ENCODE measurements at regions not wholly inside any gene's neighbourhood (a gene's known extent, or its start where the extent isn't known, plus 50 kb on each side); places are given as distances from the start of the nearest gene placed in this dataset.
"Not testable (repeated sequence)": the region's sequence is repeated elsewhere in the genome, so short reads cannot be mapped to it uniquely, and the experiment has no call there.

DNA sequence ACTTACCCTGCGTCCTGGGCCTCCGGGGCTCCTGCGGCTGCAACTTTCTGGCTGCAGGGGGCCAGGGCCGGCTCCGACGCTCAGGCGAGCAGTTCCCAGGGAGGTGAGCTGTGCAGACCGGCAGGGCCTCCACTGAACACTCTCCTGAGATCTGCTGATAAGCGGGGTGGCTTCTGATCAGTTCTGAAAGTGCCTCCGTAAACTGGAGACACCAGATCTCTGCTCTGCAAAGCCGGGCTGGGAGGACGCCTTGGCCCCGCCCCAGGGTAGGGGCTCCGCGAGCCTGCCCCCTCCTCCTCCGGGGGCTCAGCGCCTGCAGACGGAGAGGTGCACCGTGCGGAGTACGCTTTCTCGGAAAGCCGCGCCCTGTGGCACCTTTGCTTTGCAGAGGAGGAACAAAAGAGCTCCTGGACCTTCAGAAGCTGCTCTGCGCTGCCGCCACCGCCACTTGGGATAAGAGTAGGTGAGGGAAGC is 141.3 kb upstream of the VKORC1L1 start:
- DNase-seq (ENCODE audit: low spot score) = peak; percentile 32

DNA sequence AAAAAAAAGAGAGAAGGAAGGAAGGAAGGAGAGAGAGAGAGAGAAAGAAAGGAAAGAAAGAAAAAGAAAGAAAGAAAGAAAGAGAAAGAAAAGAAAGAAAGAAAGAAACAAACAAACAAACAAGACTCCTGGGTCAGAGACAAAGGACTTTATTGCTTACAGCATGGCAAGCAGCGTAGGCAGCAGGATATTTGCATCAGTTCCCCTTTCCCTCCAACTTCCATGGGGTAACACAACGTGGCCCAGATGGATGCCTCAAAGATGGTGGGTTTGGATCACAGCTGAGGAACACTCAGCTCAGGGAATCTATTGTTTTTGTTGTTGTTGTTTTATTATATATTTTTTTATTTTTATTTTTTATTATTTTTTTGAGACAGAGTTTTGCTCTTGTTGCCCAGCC is 128.5 kb upstream of the VKORC1L1 start:
- no peak for DNase-seq (ENCODE audit: low spot score)

DNA sequence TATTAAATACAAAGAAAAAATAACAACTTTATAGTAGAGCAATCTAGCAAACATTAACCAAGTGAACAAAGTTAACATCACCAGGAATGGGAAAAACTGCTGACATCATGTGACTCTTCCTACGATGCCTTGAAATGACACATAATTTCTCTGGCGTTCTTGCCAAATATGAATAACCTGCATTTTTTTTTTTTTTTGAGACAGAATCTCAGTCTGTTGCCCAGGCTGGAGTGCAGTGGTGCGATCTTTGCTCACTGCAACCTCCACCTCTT is 126.5 kb upstream of the VKORC1L1 start:
- DNase-seq (ENCODE audit: low spot score) = no peak

DNA sequence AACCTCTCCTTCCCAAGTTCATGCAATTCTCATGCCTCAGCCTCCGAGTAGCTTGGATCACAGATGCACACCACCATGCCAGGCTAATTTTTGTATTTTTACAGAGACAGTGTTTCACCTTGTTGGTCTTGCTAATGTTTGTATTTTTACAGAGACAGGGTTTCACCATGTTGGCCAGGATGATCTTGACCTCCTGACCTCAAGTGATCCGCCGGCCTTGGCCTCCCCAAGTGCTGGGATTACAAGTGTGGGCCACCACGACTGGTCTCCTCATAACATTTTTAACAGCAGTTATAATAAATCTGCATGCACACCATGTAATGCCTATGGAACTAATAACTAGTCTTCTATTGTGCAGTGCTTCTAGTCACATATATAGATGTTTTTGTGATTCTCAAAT is 123.8 kb upstream of the VKORC1L1 start:
- DNase-seq (ENCODE audit: low spot score) = no peak

DNA sequence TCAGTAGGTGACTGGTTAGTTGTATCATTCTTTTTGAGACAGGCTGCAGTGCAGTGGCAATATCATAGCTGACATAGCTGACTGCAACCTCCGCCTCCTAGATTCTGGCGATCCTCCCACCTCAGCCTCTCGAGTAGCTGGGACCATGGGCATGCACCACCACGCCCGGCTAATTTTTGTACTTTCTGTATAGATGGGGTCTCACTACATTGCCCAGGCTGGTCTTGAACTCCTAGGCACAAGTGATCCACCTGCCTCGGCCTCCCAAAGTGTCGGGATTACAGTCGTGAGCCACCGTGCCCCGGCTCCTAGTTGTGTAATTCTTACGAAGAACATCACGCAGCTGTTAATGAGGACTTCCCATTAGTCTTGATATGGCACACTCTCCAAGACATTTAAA is 123.4 kb upstream of the VKORC1L1 start:
- DNase-seq (ENCODE audit: low spot score) = no peak

DNA sequence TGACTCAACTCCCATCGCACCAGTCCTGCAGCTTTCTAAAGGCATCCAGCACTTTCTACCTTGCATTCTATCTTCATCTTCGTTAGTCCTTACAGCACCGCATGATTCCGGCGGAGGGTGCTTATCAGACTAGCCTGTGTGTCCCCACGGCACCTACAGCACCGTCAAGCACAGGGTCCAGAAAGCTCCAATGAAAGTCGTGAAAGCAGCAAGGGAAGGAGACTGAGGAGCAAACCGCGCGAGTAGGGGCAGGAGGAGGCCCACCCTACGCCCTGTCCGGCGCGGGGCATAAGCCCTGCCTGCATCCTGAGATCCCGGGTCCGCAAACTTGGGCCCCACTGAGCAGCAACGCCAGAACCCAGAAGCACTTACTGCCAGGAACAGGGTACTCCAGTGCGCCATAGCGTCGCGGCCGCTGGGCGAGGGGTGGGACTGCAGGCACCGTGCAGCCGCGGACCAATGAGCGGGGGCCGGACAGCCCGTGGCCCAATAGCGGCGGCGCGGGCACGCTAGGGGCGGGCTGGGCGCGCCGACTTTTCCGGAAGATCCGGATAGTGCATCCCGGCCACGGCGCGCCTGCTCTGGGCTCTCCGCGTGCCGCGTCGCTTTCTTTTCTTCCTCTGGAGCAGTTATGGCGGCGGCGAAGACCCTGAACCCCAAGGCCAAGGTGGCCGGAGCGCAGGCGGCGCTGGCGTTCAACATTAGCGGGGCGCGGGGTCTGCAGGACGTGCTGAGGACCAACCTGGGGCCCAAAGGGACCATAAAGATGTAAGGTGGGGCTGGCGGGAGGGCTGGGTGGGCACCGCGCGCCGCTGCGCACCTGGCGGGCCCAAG is 122.1 kb upstream of the VKORC1L1 start:
- DNase-seq (ENCODE audit: low spot score) = peak; percentile 94

DNA sequence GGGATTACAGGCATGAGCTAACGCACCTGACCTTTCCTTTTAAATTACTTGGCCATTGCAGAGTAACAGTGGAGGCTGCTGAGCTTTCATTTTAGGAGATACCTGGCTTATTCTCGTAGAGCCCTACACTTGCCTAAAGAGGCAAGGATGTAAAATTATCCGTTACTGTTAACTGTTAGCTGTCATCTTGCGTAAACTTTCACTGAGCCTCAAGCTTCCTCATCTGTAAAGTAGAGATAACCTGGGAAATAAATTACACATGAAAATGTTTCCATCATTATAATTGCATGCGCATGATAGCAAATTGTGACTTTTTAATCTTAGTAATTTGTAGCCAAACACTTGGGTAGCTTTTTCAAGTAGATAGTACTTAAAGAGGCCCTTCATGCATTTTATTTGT is 118.8 kb upstream of the VKORC1L1 start:
- not testable (repeated sequence) for DNase-seq (ENCODE audit: low spot score)

DNA sequence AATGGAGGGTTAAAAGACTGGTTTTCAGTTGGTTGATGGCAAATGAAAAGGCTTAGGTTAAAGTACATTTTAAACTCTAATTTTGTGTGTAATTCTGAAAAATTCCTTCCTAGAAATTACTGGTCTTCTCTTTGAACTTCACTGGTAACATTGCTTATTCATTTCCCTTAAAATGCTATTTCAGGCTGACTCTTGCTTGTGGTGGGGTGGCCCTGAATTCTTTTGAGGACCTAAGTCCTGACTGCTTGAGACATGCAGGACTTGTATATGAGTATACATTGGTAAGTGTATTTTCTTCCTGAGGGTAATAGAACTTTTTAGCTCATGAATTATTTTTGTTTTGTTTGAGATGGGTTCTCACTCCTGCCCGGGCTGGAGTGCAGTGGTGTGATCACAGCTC is 113.9 kb upstream of the VKORC1L1 start:
- DNase-seq (ENCODE audit: low spot score) = not testable (repeated sequence)

DNA sequence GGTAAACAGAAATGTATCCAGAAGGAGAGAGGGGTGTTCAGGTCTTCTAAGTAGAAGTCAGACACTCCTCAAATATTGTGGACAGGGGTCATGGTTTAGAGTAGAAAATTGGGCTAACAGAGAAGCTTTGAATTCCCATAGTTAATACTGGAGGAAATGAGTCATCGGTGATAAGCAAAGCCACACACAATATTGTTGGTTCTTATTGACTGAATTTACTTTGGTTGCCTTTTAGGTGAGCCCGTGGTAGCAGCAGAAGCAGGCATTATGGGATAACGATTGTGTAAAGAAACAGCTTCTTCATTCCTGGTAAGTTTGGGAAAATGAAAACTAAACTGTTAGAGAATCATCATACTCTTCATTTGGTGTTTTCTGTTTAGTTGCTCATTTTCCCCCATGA is 110.2 kb upstream of the VKORC1L1 start:
- not testable (repeated sequence) for DNase-seq (ENCODE audit: low spot score)

DNA sequence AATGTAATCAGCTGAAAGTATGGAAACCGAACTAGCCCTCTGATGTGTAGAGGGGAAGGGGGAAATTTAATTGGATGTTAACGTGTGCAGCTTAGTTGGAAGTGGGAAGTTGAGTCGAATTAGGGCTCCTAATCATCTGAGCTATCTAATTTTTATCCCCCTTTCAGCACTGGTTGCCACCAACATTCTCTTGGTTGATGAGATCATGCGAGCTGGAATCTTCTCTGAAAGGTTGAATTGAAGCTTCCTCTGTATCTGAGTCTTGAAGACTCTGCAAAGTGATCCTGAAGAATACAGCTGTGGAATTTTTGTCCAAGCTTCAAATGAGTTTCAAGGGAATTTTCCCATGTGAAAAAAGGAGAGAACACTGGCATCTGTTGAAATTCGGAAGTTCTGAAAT is 109.8 kb upstream of the VKORC1L1 start:
- not testable (repeated sequence) for DNase-seq (ENCODE audit: low spot score)

DNA sequence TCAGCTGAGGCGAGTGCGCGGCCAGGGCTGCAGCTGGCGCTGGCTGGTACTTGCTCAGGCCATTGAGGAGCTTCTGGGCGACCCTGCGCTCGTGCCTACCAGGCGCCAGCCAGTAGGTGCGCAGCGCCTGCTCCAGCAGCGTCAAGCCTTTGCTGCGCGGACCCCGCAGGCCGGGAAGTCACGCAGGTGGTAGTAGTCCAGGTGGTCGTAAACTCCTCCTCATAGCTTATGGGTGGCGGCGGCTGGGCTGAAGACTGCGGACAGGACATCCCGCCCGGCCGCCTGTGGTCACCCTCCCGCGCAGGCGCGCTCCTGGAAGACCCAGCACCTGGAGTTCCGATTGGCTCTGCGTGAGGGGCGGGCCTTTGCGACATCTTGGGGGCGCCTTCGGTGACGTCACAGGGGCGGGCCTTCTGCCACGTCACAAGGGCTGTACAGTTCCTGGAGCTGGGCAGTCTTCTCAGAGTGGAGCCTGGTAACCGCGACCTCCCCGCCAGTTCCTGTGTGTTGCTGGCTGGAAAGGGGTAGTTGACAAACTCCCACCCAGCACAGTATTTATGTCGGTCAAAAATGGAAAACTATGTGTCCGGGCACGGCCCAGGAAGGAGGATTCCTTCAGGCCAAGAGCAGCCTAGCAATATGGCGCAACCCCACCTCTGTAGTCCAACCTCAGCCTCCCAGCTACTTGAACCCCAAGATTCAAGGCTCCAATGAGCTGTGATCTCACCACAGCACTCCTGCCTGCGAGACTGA is 102.2 kb upstream of the VKORC1L1 start:
- DNase-seq (ENCODE audit: low spot score) = peak; percentile 96

DNA sequence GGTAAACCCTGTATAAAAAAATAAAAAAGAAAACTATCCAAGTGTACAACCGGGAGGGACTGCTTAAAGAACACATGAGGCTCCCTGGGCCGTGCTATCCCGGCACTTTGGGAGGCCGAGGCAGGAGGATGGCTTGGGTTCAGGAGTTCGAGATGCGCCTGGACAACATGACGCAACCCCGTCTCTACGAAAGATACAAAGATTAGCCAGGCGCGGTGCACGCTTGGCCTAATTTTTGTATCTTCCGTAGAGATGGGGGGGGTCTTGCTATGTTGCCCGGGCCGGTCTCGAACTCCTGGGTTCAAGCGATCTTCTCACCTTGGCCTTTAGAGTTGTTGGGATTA is 101.7 kb upstream of the VKORC1L1 start:
- DNase-seq (ENCODE audit: low spot score) = not testable (repeated sequence)

DNA sequence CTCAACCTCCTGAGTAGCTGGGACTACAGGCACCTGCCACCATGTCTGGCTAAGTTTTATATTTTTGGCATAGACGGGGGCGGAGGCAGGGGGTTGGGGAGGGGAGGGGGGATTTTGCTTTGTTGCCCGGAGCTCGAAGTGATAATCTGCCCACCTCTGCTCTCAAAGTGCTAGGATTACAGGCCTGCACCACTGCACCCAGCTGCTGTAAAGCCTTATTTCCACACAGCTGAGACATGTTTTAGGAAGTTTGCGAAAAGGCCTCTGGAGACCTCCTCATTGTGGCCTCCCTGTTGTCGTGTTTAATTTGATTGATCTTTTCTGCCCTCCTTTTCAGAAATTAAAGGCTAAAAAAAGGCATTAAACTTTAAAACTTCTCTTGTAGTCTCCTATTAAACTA is 96.2 kb upstream of the VKORC1L1 start:
- not testable (repeated sequence) for DNase-seq (ENCODE audit: low spot score)

DNA sequence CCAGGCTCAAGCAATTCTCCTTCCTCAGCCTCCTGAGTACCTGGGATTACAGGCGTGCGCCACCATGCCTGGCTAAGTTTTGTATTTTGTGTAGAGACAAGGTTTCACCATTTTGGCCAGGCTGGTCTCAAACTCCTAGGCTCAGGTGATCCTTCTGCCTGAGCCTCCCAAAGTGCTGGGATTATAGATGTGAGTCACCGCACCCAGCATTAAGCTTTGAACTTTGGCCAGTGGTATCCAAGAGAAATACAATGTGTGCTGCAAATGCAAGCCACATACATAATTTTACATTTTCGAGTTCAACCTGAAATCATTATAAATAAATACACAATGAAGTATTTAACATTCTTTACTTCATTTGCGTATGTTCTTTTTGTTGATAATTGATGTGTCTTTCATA is 82.9 kb upstream of the VKORC1L1 start:
- not testable (repeated sequence) for DNase-seq (ENCODE audit: low spot score)

DNA sequence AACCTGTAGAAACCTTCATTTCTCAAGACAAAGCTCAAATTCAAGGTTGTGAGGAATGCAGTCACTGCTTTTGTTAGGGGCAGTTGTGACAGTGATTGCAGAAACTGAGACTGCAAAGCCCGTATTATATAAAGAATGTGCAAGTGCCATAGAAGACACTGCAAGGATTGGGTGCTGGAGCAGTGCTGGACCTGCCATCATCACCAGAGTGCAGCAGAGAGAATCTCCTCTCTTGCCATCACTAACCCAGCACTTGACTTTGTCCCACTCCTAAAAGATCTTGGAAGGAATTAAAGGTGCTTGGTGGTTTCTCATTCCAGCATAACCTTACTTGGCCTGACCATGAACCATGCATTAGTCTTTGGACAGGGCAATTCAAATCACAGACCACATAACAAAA is 81.1 kb upstream of the VKORC1L1 start:
- DNase-seq (ENCODE audit: low spot score) = not testable (repeated sequence)

DNA sequence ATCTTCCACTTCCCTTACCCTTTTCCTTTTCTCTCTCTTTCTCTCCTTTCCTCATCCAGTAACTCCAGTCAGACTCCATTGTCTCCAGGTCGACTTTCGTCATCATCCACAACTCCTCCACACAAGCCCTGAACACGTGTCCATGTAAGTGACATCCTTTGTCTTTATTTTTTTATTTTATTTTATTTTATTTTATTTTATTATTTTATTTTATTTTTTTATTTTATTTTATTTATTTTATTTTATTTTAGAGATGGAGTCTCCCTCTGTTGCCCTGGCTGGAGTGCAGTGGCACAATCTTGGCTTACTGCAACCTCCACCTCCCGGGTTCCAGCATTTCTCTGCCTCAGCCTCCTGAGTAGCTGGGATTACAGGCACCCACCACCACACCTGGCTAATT is 80.1 kb upstream of the VKORC1L1 start:
- DNase-seq (ENCODE audit: low spot score) = not testable (repeated sequence)

DNA sequence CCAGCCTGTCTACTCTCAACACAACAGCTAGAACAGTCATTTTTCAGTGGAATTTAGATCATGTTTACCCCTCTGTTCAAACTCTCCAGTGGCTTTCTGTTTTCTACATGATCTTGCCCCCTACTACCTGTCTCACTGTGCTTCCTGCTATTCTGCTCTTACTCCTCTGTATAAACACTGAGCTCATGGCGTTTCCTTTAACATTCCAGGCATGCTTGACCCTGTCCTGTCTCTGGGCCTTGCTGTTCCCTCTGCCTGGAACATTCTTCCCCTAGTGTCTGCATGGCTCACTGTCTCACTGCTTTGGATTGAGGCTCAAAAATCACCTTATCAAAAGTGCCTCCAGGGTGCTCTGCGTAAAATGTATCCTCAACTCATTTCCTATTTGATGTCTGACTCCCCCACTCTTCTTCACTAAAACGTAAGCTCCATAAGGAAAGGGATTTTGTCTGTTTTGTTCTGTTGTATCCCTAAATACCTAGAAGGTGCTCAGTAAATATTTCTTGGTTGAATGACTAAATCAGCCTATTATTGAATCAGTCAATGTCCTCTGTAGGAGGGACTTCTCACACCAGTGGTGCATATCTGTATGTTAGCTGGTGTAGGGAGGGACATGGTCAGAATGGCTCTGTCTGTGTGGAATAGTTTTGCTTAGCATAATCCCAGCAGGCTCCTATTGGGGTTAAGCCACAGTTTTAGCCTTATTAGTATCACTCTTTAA is 78.0 kb upstream of the VKORC1L1 start:
- not testable (repeated sequence) for DNase-seq (ENCODE audit: low spot score)

DNA sequence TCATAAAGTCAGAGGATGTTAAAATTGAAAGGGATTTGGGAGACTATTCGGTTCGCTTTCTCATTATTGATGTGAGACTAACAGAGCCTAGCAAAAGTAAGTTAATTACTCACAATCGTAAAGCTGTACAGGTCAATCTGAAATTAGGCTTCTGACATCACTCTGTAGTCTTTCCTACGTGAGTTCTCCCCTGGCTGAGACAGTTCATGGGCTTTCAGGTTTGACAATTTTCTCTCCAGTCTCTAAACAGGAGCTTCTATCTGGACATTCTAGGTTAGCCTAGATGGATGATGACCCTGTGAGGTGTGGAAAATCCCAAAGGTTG is 77.5 kb upstream of the VKORC1L1 start:
- not testable (repeated sequence) for DNase-seq (ENCODE audit: low spot score)

DNA sequence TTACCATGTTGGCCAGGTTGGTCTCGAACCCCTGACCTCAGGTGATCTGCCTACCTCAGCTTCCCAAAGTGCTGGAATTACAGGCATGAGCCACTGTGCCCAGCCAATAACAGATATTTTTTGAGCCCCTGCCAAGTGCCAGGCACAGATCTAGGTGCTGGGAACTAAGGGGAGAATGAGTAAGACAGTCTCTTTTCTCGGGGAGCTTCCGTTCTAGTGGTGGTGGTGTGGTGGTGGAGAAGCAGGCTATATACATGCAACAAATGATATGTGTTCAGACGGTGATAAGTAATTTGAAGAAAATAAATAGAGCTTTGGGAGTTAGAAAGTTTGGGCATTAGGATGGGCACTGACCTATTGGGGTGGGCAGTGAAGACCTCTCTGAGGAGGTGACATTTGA is 76.7 kb upstream of the VKORC1L1 start:
- no peak for DNase-seq (ENCODE audit: low spot score)

DNA sequence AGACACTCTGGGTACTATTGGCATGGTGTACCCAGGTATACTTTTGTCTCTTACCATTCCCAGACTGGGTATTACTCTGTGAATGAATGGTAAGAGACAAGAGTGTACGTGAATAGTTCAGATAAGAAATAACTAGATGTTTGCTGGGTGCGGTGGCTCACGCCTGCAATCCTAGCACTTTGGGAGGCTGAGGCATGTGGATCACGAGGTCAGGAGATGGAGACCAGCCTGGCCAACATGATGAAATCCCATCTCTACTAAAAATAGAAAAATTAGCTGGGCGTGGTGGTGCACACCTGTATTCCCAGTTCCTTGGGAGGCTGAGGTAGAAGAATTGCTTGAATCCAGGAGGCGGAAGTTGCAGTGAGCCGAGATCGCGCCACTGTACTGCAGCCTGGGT is 75.8 kb upstream of the VKORC1L1 start:
- DNase-seq (ENCODE audit: low spot score) = not testable (repeated sequence)

DNA sequence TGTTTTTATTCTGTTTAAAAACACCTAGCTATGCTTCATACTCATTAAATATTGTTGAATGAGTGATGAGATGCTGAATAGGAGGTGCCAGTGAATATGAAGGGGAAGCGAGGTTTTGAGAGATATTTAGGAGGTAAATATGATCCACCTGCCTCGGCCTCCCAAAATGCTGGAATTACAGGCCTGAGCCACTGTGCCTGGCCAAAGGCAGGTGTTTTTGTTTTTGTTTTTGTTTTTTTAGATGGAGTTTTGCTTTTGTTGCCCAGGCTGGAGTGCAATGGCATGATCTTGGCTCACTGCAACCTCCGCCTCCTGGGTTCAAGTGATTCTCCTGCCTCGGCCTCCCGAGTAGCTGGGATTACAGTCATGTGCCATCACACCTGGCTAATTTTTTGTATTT is 75.3 kb upstream of the VKORC1L1 start:
- DNase-seq (ENCODE audit: low spot score) = not testable (repeated sequence)
